Peyer's patch (tissue), 4 donors: ENCODE measurements at regions not wholly inside any gene's neighbourhood (a gene's known extent, or its start where the extent isn't known, plus 50 kb on each side); places are given as distances from the start of the nearest gene placed in this dataset.

Experiments
- POLR2A ChIP-seq, 2 donors: fragments of 450-650 bp; IDR thresholded peaks; one replicate each; pipeline ENCODE4 v1.5.1; 2017; ENCODE audit warnings: antibody characterized with exemption in 2 of 2, mild to moderate bottlenecking in 2 of 2, moderate library complexity in 2 of 2
- TF ChIP-seq, protein P1 (sequence below), 6 experiments: fragments of 450-650 bp in 4 of 6; fragments of 200-600 bp in 2 of 6; sonication (generic) in 1 of 6; IDR thresholded peaks; one replicate each; pipeline ENCODE4 v1.5.1; 2017 to 2019; ENCODE audit warnings: antibody characterized with exemption in 6 of 6, mild to moderate bottlenecking in 3 of 6, moderate library complexity in 1 of 6

DNA sequence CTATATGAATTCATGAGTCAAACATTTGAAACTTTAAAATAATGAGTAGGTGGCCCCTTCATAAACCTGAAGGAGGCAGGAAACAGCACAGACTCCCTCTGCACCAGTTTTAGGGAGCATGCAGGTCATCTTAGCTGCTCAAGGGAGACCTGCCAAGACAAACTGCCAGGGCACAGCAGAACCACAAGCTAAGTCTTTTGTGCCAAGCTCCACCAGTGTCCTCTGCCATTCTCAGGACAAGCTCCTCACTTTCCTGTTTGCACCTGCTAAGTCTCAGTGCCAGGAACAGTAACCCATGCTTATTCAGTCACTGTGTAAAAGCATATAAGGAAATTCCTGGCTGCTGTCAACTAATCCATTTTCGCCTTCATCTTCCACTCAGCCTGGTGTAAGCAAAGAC, 368.9 kb downstream of the SEC16B start:
- TF ChIP-seq, protein P1, sequence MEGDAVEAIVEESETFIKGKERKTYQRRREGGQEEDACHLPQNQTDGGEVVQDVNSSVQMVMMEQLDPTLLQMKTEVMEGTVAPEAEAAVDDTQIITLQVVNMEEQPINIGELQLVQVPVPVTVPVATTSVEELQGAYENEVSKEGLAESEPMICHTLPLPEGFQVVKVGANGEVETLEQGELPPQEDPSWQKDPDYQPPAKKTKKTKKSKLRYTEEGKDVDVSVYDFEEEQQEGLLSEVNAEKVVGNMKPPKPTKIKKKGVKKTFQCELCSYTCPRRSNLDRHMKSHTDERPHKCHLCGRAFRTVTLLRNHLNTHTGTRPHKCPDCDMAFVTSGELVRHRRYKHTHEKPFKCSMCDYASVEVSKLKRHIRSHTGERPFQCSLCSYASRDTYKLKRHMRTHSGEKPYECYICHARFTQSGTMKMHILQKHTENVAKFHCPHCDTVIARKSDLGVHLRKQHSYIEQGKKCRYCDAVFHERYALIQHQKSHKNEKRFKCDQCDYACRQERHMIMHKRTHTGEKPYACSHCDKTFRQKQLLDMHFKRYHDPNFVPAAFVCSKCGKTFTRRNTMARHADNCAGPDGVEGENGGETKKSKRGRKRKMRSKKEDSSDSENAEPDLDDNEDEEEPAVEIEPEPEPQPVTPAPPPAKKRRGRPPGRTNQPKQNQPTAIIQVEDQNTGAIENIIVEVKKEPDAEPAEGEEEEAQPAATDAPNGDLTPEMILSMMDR (IDR thresholded peaks at IDR 0.05): no peak
- no peak for TF ChIP-seq POLR2A (IDR thresholded peaks at IDR 0.05)
